ENCODE measurements at regions not wholly inside any gene's neighbourhood (a gene's known extent, or its start where the extent isn't known, plus 50 kb on each side); places are given as distances from the start of the nearest gene placed in this dataset.

DNA sequence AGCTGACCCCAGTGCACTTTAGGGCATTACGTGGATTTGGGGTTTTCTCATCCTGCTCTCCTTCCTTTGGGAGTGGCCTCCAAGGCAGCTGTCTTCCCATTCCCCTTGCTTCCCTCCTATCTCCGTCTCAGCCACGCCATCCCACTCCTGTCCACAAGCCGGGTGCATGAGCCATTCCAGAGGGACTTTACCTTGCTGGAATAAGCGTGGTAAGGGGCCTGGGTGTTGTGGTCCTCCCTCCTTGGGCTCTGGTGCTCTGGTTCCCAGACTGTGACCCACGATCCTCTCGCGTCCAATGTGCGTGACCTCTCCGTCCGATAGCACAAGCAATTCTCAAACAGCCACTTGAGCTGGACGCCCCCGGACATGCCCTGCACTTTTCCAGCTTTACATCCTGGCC lies 60.6 kb upstream of the NKX2-2 start:
- H3K4me3 ChIP-seq (ENCODE audit: low read depth, low read length) = no peak overlapping the region
- CTCF ChIA-PET = interaction anchor here (1.3 to 1.4 kb wide), 2 partner anchors 9 to 714 kb away, joined by 3 read pairs; no protein-coding TSS in a partner anchor
- DNase-seq (ENCODE audit: low read depth, low spot score) = no peak
- no peak for TF ChIP-seq CTCF (IDR thresholded peaks at IDR 0.05; ENCODE audit: insufficient read depth, low read length, missing control alignments)
- POLR2A ChIA-PET = no interaction called here

DNA sequence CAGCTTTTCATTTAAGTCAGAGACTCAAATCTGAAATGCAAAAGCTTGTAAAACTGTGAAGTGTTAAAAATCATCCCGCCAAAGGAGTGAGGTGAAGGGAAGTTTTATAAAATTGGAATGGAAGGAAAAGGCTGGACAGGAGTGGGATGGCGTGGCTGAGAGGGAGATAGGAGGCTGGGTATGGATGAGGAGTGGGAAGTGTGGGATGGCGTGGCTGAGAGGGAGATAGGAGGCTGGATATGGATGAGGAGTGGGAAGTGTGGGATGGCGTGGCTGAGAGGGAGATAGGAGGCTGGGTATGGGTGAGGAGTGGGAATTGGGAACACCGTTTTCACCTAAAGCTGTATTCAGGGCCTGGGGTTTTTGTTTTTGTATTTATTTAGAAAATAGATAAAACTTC lies 59.4 kb upstream of the NKX2-2 start:
- no peak for TF ChIP-seq CTCF (IDR thresholded peaks at IDR 0.05; ENCODE audit: insufficient read depth, low read length, missing control alignments)
- POLR2A ChIA-PET = no interaction called here
- DNase-seq (ENCODE audit: low read depth, low spot score) = no peak
- no peak overlapping the region for H3K4me3 ChIP-seq (ENCODE audit: low read depth, low read length)
- CTCF ChIA-PET = interaction anchor here (1.5 to 3.2 kb wide), 6 partner anchors 26 to 736 kb away, joined by 3 to 36 read pairs (median 10); no protein-coding TSS in a partner anchor

DNA sequence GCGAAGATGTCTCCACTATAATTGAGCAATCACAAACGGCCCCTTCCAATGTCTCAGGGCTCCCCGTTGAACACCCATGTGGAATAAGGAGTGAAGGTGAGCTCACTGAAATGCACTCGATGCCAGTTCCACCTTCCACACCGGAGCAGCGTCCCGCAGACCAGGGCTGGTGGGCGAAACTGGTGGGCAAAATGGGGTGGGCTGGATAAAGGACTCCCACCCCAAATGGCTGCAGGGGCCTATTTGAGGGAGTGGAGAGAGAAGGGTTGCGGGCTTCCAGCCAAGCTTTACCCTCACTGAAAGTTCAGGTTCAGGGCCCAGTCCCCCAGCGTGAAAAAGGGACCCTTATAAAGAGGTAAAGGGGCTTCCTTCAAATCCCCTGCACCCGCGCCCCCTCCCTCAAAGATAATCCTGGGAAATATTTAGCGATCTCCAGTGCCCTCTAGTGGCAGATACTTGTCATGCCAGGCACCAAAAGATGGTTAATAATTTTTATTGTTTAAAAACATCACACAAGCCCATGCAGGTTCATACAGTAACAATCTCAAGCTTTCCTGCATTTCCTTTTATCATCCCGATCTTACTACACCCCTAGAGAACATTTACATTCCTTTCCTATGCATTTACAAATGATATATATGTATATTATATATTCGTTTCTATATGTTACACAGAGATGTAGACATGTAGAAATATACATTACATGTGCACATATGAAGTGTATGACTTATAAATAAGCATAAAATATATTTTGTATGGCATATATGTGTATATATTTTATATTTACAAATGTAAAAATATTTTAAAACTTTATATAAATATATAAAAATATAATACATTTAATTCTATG lies 58.2 kb upstream of the NKX2-2 start:
- ChIA-PET CTCF (interaction anchor here (0.6 to 3.2 kb wide), 23 partner anchors 9 to 746 kb away, joined by 3 to 36 read pairs (median 5); no protein-coding TSS in a partner anchor), POLR2A (no interaction called here)
- DNase-seq (ENCODE audit: low read depth, low spot score) = no peak
- H3K4me3 ChIP-seq (ENCODE audit: low read depth, low read length) = no peak overlapping the region
- peak; percentile 73 for TF ChIP-seq CTCF (IDR thresholded peaks at IDR 0.05; ENCODE audit: insufficient read depth, low read length, missing control alignments)

DNA sequence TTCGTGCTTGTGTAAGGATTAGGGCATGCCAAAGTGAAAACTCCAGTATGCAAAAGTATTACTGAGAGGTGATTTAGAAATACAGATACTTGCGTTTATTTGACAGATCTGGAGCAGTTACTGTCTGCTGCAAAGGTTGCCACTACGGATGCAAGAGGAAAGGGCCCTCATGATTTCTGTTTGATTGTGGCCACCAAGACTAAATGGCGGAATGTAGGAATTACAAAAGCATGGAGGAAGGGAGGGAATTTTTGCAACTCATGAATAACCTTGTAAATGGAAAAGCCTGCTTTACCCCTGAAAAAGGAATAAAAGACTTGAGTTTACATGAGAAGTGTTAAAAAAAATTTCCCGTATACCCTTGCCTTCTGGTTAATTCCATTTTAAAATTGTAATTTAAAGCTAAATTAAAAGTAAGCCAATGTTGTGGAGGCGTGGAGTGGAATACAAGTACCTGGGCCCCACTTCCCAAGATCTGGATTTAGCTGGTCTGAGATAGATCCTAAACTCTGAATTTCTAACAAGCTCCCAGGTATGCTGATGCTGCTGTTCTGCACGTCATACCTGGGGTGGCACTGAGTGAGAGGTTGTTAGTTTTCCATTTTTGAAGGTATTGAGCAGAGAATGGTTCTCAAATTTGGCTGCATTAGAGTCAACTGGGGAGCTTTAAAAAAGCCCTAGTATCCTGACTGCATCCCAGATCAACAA lies 56.6 kb upstream of the NKX2-2 start:
- CTCF ChIA-PET = interaction anchor here (0.9 to 3.2 kb wide), 12 partner anchors 8 to 744 kb away, joined by 3 to 36 read pairs (median 8); no protein-coding TSS in a partner anchor
- no peak for DNase-seq (ENCODE audit: low read depth, low spot score)
- no peak overlapping the region for H3K4me3 ChIP-seq (ENCODE audit: low read depth, low read length)
- TF ChIP-seq CTCF (IDR thresholded peaks at IDR 0.05; ENCODE audit: insufficient read depth, low read length, missing control alignments) = no peak
- POLR2A ChIA-PET = no interaction called here

GRCh38 chr20:21569586-21569985 lies 55.7 kb upstream of the NKX2-2 start:
- H3K4me3 ChIP-seq (ENCODE audit: low read depth, low read length) = no peak overlapping the region
- TF ChIP-seq CTCF (IDR thresholded peaks at IDR 0.05; ENCODE audit: insufficient read depth, low read length, missing control alignments) = no peak
- ChIA-PET CTCF (interaction anchor here (0.6 to 0.8 kb wide), 2 partner anchors 17 to 707 kb away, joined by 3 read pairs; no protein-coding TSS in a partner anchor), POLR2A (interaction anchor here (0.8 kb wide), 1 partner anchor 105 kb away, joined by 3 read pairs; no protein-coding TSS in a partner anchor)
- DNase-seq (ENCODE audit: low read depth, low spot score) = no peak
